ENCODE measurements at regions not wholly inside any gene's neighbourhood (a gene's known extent, or its start where the extent isn't known, plus 50 kb on each side); places are given as distances from the start of the nearest gene placed in this dataset.
"Not testable (repeated sequence)": the region's sequence is repeated elsewhere in the genome, so short reads cannot be mapped to it uniquely, and the experiment has no call there.

DNA sequence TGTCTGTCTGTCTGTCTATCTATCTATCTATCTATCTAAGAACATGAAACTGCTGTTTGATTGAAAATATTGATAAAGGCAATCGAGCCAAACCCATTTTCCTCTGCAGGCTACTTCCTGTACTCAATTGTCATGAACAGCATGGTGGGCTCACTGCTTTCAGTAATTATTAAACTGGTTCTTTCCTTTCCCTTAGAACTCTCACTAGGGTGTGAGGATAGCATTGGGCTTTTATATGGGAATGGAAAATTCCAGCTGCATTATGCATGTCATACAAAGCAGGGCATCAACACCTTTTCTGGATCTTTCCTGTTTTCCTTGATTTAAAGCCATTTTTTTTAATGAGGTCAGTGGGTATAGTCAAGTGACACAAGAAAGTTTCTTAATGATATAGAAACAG is 161.0 kb upstream of the SYNCRIP start:
- no peak for DNase-seq

DNA sequence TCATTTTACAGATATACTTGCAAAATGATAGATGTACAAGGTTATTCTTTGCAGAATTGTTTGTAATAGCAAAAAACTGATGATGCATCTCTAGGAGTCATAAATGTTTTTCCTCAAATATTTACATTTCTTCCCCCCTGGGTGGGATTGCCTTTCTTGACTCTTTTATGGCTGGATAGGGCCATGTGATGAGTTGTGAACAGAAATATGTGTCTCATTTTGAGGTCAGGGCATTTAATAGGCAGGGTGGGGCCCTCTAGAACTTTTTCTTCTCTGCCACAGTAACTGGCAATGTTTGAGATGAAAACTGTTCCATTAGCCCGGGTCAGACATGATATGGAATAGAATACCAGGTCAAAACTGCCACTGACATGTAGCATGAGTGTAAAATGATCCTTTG is 159.5 kb upstream of the SYNCRIP start:
- no peak for DNase-seq

GRCh38 chr6:85798931-85799652 is 156.4 kb upstream of the SYNCRIP start:
- no peak for DNase-seq

DNA sequence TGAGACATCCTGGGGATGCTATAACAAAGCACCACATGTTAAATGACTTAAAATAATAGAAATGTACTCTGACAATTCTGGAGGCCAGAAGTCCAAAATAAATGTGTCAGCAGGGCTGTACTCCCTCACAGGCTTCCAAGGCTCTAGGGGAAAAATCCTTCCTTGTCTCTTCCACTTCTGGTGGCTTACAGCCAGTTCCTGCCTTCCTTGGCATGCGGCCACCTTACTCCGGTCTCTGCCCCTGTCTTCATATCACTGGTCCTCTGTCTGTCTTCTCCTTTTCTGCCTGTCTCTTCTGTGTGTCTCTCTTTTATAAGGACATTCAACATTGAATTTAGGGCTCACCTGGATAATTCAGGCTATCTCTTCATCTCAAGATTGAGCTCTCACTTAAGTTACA is 155.3 kb upstream of the SYNCRIP start:
- DNase-seq, result no peak

DNA sequence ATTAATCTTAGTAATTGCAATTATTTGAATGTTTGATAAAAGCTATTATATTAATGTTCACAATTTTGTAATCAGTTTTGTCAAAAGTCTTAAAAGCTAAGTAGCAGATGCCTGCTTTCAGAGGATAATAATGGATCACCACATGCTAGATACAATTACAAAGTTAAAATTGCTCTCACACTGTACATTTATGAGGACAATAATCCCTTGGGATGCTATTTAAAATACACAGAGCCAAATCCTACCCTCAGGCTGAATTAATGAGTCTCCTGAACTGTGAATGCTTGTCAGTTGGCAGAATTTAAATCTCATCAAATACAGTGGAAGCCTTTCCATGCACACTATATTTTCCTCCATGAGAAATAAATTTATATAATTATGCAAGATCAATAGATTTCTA is 153.3 kb upstream of the SYNCRIP start:
- no peak for DNase-seq

DNA sequence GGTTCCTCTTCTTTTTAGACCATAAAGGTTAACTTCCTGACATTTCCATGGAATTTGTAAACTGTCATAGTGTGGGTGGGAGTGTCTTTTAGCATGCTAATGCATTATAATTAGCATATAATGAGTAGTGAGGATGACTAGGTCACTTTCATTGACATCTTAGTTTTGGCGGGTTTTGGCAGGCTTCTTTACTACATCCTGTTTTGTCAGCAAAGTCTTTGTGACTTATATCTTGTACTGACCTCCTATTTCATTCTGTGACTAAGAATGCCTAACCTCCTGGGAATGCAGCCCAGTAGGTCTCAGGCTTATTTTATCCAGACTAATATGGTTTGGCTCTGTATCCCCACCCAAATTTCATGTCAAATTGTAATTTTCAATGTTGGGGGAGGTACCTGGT is 149.6 kb upstream of the SYNCRIP start:
- DNase-seq, result no peak

DNA sequence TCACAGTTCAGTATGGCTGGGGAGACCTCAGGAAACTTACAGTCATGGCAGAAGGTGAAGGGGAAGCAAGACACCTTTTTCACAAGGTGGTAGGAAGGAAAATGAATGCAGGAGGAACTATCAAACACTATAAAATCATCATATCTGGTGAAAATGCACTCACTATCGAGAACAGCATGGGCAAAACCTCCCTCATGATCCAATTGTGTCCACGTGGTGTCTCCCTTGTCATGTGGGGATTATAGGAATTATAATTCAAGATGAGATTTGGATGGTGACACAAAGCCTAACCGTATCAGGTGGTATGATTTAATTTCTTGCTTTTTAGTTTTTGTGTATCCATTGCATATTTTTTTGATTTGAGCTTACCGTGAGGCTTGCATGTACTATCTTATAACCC is 133.2 kb upstream of the SYNCRIP start:
- no peak for DNase-seq

- peak; percentile 1 for DNase-seq
These were observed 130.0 kb upstream of the SYNCRIP start for GRCh38 chr6:85772641-85773040.

GRCh38 chr6:85771925-85772430 is 129.3 kb upstream of the SYNCRIP start:
- no peak for DNase-seq

DNA sequence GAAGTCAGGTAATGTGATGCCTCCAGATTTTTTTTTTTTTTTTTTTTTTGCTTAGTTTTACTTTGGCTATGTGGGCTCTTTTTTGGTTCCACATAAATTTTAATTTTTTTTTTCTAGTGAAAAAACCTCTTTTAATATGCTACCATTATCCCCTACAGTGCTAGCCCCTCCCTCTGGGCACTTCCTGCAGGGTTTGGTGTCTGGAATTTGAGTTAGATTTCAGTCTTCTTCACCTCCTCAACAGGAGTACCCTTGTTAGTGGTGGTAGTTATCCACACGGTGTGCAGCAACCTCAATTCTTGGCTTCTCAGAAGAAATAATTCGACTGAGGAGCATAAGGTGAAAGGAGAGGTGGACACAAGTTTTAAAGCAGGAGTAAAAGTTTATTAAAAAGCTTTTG is 128.8 kb upstream of the SYNCRIP start:
- DNase-seq, result no peak

DNA sequence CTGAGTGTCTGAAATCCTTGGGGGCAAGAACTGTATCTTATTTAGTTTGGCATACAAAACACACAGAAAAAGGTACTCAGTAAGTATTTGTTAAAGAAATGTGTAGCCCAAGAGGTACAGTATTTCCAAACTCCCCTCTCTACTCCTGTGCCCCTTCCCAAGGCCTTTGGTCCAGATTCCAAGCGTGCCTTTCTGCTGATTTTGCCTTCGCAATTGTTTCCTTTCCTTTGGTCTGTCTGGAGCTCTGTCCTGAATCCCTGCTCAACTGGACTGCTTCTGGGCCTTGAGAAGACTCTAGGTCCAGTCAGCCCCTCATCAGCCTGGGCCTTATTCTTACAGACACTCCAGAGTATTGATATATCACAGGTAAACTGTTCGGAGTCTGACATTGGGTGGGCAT is 122.2 kb upstream of the SYNCRIP start:
- DNase-seq, result no peak

DNA sequence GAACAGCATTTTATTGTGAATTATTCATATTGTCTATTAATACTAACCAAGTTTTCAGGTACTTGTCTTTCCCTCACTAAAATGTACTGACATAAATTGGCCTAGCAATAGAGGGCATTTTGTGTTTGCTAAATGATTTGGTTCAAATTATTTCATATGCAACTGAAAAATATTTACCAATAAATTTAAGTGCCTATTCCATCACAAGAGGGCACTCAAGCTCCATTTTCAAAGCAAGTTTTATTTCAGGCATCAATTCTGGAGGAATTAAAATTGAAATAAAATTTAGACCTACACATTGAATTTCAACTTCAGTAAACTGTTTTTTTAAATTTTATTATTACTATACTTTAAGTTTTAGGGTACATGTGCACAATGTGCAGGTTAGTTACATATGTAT is 114.3 kb upstream of the SYNCRIP start:
- DNase-seq, result peak; percentile 62

- DNase-seq, result no peak
These were observed 112.2 kb upstream of the SYNCRIP start for GRCh38 chr6:85754894-85755293.

DNA sequence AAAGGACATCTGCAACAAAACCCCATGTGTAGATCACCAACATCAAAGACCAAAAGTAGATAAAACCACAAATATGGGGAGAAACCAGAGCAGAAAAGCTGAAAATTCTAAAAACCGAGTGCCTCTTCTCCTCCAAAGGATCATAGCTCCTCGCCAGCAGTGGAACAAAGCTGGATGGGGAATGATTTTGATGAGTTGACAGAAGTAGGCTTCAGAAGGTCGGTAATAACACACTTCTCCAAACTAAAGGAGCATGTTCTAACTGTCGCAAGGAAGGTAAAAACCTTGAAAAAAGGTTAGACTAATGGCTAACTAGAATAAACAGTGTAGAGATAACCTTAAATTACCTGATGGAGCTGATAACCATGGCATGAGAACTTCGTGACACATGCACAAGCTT is 109.9 kb upstream of the SYNCRIP start:
- DNase-seq, result no peak

DNA sequence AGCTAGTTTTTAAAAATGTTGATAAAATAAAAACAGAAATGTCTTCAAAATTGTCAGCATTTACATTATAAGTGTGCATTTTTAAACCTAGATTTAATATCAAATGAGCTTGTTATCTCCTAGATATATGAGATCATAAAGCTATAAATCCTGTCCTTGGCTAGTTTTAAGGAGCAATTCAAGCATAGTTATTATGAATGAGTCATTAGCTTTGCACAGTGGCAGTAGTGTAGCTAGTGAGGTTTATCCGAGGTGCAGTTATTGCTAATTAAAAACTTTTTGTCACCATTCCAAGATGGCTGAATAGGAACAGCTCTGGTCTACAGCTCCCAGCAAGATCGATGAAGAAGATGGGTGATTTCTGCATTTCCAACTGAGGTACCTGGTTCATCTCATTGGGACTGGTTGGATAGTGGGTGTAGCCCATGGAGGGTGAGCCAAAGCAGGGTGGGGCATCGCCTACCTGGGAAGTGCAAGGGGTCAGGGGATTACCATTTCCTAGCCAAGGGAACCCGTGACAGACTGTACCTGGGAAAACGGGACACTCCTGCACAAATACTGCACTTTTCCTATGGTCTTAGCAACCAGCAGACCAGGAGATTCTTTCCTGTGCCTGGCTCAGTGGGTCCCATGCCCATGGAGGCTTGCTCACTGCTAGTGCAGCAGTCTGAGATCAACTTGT is 108.8 kb upstream of the SYNCRIP start:
- DNase-seq, result no peak

GRCh38 chr6:85750146-85750545 is 107.5 kb upstream of the SYNCRIP start:
- DNase-seq, result not testable (repeated sequence)

GRCh38 chr6:85749236-85749635 is 106.5 kb upstream of the SYNCRIP start:
- no peak for DNase-seq

- no peak for DNase-seq
These were observed 105.0 kb upstream of the SYNCRIP start for GRCh38 chr6:85747666-85748065.

DNA sequence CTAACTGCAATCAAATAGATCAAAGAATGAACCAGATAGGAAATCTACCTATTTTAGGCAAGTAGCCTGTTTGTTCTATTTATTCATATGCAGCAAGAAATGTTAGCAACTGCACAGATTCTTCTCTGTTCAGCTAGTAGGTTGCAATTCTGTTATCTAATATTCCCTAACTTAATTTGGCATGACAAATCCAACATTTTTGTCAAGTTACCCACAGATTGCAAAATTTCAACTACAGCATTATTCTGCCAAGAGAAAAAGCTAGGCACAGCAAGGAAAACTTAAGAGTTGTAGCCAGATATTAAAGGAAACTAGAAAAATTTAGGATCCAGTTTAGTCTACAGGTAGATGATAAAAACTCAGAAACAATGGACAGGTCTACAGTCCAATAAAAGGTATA is 104.4 kb upstream of the SYNCRIP start:
- DNase-seq, result no peak

DNA sequence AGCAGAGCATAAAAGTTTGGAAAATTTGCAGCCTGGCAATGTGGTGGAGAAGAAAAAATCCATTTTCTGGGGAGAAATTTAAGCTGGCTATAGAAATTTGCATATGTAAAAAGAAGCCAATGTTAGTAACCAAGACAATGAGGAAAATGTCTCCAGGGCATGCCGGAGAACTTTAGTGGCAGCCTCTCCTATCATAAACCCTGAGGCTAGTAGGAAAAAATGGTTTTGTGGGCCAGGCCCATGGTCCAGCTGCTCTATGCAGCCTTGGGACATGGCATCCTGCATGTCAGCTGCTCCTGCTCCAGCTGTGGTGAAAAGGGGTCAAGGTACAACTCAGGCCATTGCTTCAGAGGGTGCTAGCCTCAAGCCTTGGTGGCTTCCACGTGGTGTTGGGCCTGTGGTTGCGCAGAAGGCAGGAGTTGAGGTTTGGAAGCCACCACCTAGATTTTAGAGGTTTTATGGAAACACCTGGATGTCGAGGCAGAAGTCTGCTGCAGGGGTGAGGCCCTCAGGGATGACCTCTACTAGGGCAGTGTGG is 101.8 kb upstream of the SYNCRIP start:
- DNase-seq, result no peak

DNA sequence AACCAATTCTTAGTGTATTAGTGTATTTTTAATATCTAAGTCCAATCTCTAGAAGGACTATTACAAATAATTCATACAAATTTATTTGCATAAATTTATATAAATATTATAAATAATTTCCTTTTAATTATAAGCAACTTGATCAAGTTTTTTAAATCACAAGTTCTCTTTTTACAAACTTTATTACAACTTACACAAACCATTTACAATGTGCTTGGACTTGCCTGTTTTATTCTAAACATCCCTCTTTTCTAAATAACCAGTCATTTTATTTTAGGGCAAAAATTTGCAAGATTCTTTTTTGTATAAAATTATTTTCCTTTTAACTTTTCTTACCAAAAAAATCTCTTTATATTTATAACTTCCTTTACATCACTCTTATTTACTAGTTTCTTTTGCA is 83.5 kb upstream of the SYNCRIP start:
- peak; percentile 15 for DNase-seq

DNA sequence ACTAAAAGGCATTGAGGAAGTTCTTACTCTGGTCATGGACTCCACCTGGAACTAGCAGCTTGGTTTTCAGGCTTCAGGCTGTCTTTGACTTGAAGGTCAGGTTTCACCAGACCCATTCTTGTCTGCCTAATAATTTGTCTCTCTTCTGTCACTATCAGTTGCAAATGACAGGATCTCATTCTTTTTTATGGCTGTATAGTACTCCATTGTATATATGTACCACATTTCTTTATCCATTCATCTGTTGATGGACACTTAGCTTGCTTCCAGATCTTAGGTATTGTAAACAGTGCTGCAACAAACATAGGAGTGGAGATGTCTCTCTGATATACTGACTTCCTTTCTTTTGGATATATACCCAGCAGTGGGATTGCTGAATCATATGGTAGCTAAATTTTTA is 73.1 kb upstream of the SYNCRIP start:
- no peak for DNase-seq

GRCh38 chr6:85714893-85715530 is 72.3 kb upstream of the SYNCRIP start:
- DNase-seq, result no peak

DNA sequence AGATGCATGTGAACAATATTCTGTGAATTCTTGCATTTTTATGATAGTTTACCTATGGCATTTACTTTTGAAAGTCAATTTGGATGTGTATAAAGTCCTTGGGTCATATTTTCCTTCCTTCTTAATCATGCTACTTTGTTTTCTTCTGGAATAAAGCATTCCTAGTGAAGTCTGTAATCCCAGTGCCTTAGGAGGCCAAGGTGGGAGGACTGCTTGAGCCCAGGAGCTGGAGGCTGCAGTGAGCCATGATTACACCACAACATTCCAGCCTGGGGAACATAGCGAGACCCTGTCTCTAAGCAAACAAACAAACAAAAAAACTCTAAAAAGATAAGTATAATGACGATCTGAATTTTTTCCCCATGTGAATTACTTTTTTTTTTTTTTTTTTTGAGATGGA is 69.7 kb upstream of the SYNCRIP start:
- DNase-seq, result no peak

Measured in hematopoietic multipotent progenitor cell treated with erythropoietin and hydrocortisone succinate and interleukin-3 and kit ligand, for 4 days (in vitro differentiated cells).